ENCODE measurements at regions not wholly inside any gene's neighbourhood (a gene's known extent, or its start where the extent isn't known, plus 50 kb on each side); places are given as distances from the start of the nearest gene placed in this dataset.
"Not testable (repeated sequence)": the region's sequence is repeated elsewhere in the genome, so short reads cannot be mapped to it uniquely, and the experiment has no call there.

DNA sequence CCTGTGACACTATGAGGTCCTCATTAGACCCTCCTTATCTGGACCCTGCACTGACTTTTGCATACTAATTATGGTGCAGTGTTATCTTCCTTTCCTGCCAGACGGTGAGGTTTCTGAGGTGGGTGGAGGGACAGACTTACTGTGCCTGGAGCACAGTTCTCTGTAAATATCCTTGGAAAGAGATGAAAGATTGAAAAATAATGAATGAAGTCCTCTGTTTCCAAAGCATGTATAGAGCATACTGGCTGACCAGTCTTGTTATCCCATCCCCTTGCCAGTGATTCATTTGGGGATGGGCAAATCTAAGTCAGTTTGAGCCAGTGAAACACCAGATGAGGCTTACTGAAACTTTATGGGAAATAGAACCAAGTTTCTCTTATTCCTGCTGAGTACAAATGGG is 152.6 kb upstream of the HDDC2 start:
- 72 to 91% (median 82%) methylated on average over 1 of the region's 1 CpG for WGBS, 4 donors
- ATAC-seq, result no peak
- Histone ChIP-seq H3K4me1 (no peaks in the 10 kb centered on the region), H3K9me3 (peaks cover 0 to 30% (median 10%) of the 10 kb centered on the region in 12 donors), H3K27ac (no peak overlapping the region), H3K36me3 (no peaks in the 10 kb centered on the region), H3K27me3 (no peaks in the 10 kb centered on the region), H3K4me3 (no peak overlapping the region)
- intact Hi-C loops (cut with DNase I), result no loop called here
- TF ChIP-seq, protein P1, sequence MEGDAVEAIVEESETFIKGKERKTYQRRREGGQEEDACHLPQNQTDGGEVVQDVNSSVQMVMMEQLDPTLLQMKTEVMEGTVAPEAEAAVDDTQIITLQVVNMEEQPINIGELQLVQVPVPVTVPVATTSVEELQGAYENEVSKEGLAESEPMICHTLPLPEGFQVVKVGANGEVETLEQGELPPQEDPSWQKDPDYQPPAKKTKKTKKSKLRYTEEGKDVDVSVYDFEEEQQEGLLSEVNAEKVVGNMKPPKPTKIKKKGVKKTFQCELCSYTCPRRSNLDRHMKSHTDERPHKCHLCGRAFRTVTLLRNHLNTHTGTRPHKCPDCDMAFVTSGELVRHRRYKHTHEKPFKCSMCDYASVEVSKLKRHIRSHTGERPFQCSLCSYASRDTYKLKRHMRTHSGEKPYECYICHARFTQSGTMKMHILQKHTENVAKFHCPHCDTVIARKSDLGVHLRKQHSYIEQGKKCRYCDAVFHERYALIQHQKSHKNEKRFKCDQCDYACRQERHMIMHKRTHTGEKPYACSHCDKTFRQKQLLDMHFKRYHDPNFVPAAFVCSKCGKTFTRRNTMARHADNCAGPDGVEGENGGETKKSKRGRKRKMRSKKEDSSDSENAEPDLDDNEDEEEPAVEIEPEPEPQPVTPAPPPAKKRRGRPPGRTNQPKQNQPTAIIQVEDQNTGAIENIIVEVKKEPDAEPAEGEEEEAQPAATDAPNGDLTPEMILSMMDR (IDR thresholded peaks at IDR 0.05), result no peak
- TF ChIP-seq POLR2A (IDR thresholded peaks at IDR 0.05), result no peak
- no peak for DNase-seq

GRCh38 chr6:125458493-125458892 is 156.7 kb upstream of the HDDC2 start:
- ATAC-seq; H3K27me3 ChIP-seq; DNase-seq; H3K4me3 ChIP-seq; H3K36me3 ChIP-seq; H3K27ac ChIP-seq; H3K4me1 ChIP-seq; intact Hi-C loops (cut with DNase I): not testable (repeated sequence)
- peaks cover 0 to 12% (median 7%) of the 10 kb centered on the region in 12 donors for H3K9me3 ChIP-seq
- WGBS, 4 donors, result 80 to 100% (median 95%) methylated on average over 1 of the region's 1 CpG

GRCh38 chr6:125465332-125465731 is 163.6 kb upstream of the HDDC2 start:
- H3K27me3 ChIP-seq; DNase-seq; ATAC-seq; H3K27ac ChIP-seq; H3K4me3 ChIP-seq; H3K36me3 ChIP-seq; intact Hi-C loops (cut with DNase I); H3K9me3 ChIP-seq; H3K4me1 ChIP-seq: not testable (repeated sequence)
- 90 to 100% (median 95%) methylated on average over 1 of the region's 1 CpG for WGBS, 4 donors

DNA sequence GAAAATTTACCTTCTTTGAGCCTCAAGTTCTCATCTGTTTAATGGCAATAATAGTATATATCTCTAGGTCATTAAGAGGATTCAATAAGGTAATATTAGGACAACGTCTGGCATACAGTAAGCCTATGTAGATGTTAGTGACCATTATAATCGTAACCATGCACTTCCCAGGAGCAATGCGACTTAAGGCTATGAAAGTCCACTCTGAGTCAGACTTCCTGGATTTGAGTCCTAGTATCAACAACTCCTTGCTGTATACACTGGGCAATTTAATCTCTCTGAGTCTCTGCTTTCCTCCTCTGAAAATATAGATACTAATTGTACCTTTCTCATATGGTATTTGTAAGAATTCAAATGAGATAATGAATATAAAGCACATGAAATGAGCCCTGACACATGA is 168.1 kb upstream of the HDDC2 start:
- Histone ChIP-seq H3K27ac (no peak overlapping the region), H3K4me3 (no peak overlapping the region), H3K27me3 (no peaks in the 10 kb centered on the region), H3K36me3 (no peaks in the 10 kb centered on the region), H3K9me3 (no peaks in the 10 kb centered on the region), H3K4me1 (peaks cover 0 to 3% (median 0%) of the 10 kb centered on the region in 12 donors)
- ATAC-seq (no peak), DNase-seq (no peak)
- 77 to 84% (median 81%) methylated on average over 3 of the region's 3 CpGs for WGBS, 4 donors
- TF ChIP-seq POLR2A (IDR thresholded peaks at IDR 0.05), result no peak
- TF ChIP-seq, protein P1 (IDR thresholded peaks at IDR 0.05), result no peak
- intact Hi-C loops (cut with DNase I), result no loop called here

DNA sequence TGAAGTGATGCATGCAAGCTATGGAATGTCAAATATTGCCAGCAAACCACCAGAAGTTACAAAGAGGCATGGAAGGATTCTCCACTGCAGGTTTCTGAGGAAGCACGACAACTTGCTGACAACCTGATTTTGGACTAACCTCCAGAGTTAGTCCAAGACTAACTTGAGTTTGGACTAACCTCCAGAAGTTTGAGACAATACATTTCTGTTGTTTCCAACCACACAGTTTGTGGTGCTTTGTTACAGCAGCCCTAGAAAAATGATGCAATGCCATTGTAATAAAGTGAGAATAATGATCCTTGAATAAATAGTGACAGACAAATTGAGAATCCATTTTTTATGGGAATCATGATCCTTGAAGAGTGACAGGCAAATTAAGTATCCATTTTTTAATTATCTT is 169.9 kb upstream of the HDDC2 start:
- intact Hi-C loops (cut with DNase I), result no loop called here
- Histone ChIP-seq H3K9me3 (no peaks in the 10 kb centered on the region), H3K27ac (no peak overlapping the region), H3K4me1 (peaks cover 0 to 3% (median 0%) of the 10 kb centered on the region in 12 donors), H3K4me3 (no peak overlapping the region), H3K36me3 (no peaks in the 10 kb centered on the region), H3K27me3 (no peaks in the 10 kb centered on the region)
- 81 to 94% (median 89%) methylated on average over 1 of the region's 1 CpG for WGBS, 4 donors
- TF ChIP-seq, protein P1 (IDR thresholded peaks at IDR 0.05), result no peak
- TF ChIP-seq POLR2A (IDR thresholded peaks at IDR 0.05), result no peak
- DNase-seq (no peak), ATAC-seq (no peak)
